Kidney (tissue), 10 donors: ENCODE measurements at regions not wholly inside any gene's neighbourhood (a gene's known extent, or its start where the extent isn't known, plus 50 kb on each side); places are given as distances from the start of the nearest gene placed in this dataset.
A peak's percentile ranks its signal among the peaks of the same experiment; 100 is the strongest.
"Not testable (repeated sequence)": the region's sequence is repeated elsewhere in the genome, so short reads cannot be mapped to it uniquely, and the experiment has no call there.

Experiments used
- DNase-seq, 5 donors: peaks; one replicate each; pipeline ENCODE4 v3.0.0-alpha.2; 2013 to 2020
- FAIRE-seq: peaks from 2 replicates; lab custom pipeline; 2012; peaks lifted over from hg19 to GRCh38; lab: Jason Lieb, UNC
- H3K27ac ChIP-seq, 2 donors: one replicate each; pipeline ENCODE4 v1.7.0; 2013; ENCODE audit warnings: low read depth in 2 of 2, low read length in 2 of 2, inconsistent platforms in 1 of 2
- H3K27me3 ChIP-seq: one replicate; pipeline ENCODE4 v1.7.1; 2013; ENCODE audit warnings: low read length, inconsistent platforms; ENCODE audit not compliant: control insufficient read depth, insufficient read depth
- H3K36me3 ChIP-seq, 3 donors: one replicate each; pipeline versions ENCODE4 v1.7.0 to v1.7.1; 2013; ENCODE audit warnings: low read length in 3 of 3, control low read depth in 1 of 3, inconsistent platforms in 1 of 3; ENCODE audit not compliant: insufficient read depth in 3 of 3, control insufficient read depth in 2 of 3
- H3K4me1 ChIP-seq, 3 donors: one replicate each; pipeline versions ENCODE4 v1.7.0 to v1.7.1; 2013; ENCODE audit warnings: low read length in 3 of 3, inconsistent platforms in 1 of 3, low read depth in 1 of 3; ENCODE audit not compliant: control insufficient read depth in 2 of 3, insufficient read depth in 2 of 3
- H3K4me3 ChIP-seq, 3 donors: one replicate each; pipeline versions ENCODE4 v1.7.0 to v1.8.1; 2013; ENCODE audit warnings: low read length in 3 of 3, control low read depth in 1 of 3, inconsistent platforms in 1 of 3
- H3K9ac ChIP-seq, 3 donors: one replicate each; pipeline versions ENCODE4 v1.7.0 to v1.7.1; 2013; ENCODE audit warnings: low read length in 3 of 3, control low read depth in 1 of 3, inconsistent platforms in 1 of 3
- H3K9me3 ChIP-seq, 3 donors: one replicate each; pipeline versions ENCODE4 v1.7.0 to v1.7.1; 2013; ENCODE audit warnings: low read length in 3 of 3, control low read depth in 1 of 3, inconsistent platforms in 1 of 3; ENCODE audit not compliant: control insufficient read depth in 2 of 3, insufficient read depth in 1 of 3
- intact Hi-C: fragments of 100-400 bp; cut with DNase I; formaldehyde crosslinking; loops from one replicate; pipeline ENCODE4 v1.11.1; 2022
- donor health status: control.
- donor health status: control.
- donor health status: DM: yes; HTN: yes; CAD: no.
- donor health status: Normal renal cell carcinoma (clear cell type).

DNA sequence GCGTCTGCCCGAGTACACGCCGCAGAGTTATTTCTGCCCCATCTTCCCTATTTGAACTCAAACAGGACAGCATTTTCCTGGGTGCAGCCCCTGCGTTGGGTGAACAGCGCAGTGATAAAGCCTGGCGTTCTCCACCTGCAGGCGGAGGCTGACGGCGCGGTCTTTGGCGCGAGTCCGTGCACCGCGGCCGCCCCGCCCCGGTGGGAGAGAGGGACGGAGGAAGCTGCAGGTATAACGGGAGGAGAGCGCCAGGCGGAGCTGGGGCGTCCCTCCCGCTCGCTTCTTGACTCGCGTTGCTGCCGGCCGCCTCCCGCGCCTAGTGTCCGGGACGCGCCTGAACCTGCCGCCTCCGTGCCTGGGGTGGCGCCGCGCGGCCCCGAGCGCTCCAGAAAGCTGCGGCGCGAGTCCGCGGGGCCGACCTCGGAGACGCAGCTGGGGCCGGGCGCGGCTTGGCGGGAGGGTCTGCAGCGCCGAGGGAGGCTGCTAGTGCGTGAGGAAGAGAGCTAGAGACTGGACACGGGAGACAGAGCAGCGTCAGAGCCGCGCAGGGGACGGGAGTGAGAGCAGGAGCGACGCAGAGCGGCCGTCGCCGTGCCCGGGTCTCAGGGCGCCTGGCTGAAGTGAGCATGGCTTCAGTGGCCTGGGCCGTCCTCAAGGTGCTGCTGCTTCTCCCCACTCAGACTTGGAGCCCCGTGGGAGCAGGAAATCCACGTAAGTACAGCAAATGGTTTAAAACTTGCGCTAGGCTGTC lies 140.7 kb downstream of the SPATA31A7 start:
- H3K36me3 ChIP-seq, H3K4me3 ChIP-seq, intact Hi-C loops: not testable (repeated sequence)

DNA sequence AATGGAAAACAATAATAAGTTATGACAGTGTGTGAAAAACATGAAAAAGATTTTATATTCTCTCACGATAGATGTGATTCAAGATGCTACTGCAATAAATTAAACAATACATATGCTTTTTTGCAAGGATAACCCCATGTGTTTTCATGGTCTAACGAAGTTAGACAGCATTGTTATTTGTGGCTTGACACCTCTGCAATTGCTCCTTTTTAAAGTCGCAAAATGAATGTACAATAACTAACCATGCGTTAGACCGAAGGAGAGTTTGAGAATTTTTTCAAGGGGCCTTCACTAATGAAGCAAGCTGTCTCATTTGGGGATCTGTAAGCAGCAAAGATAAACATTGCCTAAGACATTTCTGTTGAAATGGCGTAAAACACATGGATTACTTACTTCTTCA lies 167.1 kb downstream of the SPATA31A7 start:
- H3K9ac ChIP-seq, H3K4me1 ChIP-seq, H3K36me3 ChIP-seq, intact Hi-C loops, H3K27me3 ChIP-seq, H3K4me3 ChIP-seq, H3K9me3 ChIP-seq, FAIRE-seq, H3K27ac ChIP-seq, DNase-seq: not testable (repeated sequence)

More for the DNA sequence above, 140.7 kb downstream of the SPATA31A7 start:
- peak in 1 of 5 donors; percentile 27 for DNase-seq
- H3K27ac ChIP-seq, H3K27me3 ChIP-seq, H3K9me3 ChIP-seq, H3K4me1 ChIP-seq, FAIRE-seq, H3K9ac ChIP-seq: not testable (repeated sequence)

DNA sequence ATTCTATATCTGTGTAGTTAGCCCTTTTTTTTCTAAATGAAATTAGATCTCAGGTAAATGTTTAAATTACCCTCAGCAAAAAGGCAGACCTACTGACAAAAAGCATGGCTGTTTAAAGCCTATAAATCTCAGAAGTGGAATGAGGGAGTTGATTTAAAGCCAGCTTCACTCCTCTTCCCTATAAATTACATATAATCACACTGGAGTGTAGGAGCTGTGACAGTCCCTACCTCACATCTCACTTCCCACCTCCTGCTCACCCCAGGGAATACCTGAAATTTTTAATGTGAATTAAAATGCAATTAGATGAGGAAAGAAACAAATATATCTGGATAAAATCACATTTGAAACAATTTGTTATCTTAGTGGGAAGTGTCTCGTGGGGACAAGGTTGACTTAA lies 184.6 kb downstream of the SPATA31A7 start:
- H3K9ac ChIP-seq, H3K27ac ChIP-seq, H3K27me3 ChIP-seq, intact Hi-C loops, FAIRE-seq, H3K4me1 ChIP-seq, H3K4me3 ChIP-seq, H3K9me3 ChIP-seq, H3K36me3 ChIP-seq, DNase-seq: not testable (repeated sequence)

DNA sequence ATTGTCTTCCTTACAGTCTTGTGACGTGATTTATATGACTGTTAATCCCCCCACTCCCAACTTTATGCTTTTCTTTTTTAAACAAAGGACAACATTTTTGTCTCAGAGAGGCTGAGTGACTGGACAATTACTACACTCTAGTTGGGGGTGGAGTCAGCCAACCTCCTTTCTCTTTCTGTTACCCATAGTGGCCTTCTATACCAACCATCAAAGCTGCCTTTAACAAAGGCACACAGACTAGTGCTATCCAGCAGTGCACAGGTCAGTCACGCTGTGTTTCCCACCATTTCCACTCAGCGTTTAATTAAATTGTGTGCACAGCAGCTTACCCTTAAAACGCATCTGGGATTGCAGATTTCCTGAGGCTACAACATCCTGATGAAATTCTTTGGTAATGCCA lies 186.3 kb downstream of the SPATA31A7 start:
- H3K4me1 ChIP-seq, H3K4me3 ChIP-seq, H3K36me3 ChIP-seq, DNase-seq, FAIRE-seq, intact Hi-C loops, H3K9me3 ChIP-seq, H3K27ac ChIP-seq, H3K9ac ChIP-seq, H3K27me3 ChIP-seq: not testable (repeated sequence)

DNA sequence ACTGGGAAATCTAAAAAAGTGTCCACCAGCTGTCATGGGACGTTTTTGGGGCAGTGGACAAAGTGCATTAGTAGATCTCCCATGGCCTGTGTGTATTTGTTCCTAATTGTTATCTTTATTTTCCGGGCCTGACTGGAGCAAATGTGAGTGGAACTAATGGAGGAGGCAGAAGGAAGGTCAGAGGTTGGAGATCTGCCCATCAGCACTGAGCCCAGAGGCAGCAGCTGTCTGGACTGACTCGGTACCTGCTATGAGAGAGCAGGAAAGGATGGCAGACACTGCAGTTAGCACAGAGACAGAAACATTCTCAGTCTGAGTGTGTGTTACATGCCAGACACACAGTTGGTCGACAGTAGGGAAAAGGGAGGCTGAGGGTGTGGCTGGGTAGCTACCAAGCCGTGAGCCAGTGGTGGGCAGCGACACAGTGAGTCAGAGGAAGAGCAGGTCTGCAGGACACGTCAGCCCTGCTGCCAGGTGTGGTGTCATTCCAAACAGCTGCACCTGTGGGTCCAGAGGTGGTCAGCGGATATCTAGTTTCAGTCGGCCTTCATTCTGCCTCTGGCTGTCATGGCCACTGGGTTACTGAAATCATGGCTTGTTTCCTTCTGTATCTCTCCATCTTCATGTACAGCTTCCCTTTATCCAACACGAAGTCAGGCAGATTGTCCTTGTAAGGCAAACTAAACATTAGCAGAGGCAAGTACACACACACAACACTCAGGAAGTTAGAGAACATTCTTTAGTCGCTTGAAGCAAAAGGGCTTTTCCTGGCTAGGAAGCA lies 196.4 kb downstream of the SPATA31A7 start:
- H3K4me1 ChIP-seq, H3K27me3 ChIP-seq, H3K9ac ChIP-seq, DNase-seq, H3K4me3 ChIP-seq, H3K9me3 ChIP-seq, intact Hi-C loops, FAIRE-seq, H3K36me3 ChIP-seq, H3K27ac ChIP-seq: not testable (repeated sequence)

DNA sequence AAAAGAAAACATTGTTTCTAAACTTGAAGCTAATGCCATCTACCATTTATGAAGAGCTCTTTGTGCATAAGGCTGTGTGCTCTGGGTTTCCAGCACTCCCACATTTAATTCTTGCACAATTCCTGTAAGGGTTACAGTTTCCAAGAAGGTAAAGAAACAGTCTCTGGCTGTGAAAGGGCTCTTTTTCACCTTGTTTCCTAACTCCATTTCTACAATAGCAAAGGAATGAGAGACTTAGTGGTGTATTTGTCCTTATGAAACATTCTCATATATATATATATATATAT lies 196.9 kb downstream of the SPATA31A7 start:
- H3K27me3 ChIP-seq, intact Hi-C loops, FAIRE-seq, H3K36me3 ChIP-seq, H3K4me1 ChIP-seq, H3K4me3 ChIP-seq, DNase-seq, H3K9me3 ChIP-seq, H3K9ac ChIP-seq, H3K27ac ChIP-seq: not testable (repeated sequence)

DNA sequence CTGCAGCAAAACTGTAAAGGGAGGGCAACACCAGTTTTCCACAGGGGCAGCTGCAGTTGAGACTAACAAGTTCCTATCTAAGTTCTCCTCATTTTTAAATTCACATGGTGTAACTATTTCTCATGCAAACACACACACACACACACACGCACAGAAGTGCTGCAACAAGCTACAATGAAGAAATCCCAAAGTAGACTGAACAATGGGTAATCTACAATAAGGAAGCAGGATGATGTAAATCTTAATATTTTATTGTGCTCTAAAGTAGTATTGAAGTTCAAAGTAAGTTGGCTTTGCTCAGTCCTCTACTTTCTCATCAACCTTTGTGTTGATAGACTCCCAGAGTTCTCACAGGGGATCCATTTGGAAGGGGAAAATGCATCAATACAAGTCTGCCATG lies 212.9 kb downstream of the SPATA31A7 start:
- H3K4me1 ChIP-seq, FAIRE-seq, H3K27me3 ChIP-seq, H3K4me3 ChIP-seq, H3K27ac ChIP-seq, DNase-seq, H3K9ac ChIP-seq, intact Hi-C loops, H3K36me3 ChIP-seq, H3K9me3 ChIP-seq: not testable (repeated sequence)

DNA sequence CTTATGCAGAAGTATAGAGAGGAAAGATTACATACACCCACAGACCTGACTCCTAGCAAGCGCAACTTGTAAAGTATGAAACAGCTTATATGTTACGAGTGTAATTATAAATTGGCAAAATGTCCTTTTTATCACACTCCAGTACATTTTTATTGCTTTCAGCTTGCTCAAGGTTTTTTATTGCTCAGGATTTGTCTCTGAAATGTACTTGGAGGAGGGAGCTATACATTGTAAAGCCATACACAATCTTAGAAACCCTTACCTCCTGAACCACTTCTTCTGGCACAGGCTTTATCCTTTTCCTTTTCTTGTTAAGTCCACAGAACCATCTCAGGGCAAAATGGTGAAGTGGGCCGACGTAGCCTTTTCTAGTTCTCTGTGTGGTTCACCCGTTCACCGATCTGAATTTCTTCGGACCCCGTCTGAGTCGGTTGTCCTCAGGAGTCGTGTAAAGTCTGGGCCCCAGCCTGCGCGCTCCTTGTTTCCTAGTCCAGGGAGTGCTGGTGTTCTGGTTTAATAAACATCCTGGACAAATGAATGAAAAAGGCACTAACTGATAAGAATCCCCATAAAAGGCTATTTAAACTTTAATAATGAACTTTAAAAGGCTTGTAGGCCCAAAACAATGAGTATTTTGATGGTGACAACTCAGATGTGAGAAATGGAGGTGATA lies 222.2 kb downstream of the SPATA31A7 start:
- H3K4me1 ChIP-seq, H3K4me3 ChIP-seq, H3K9me3 ChIP-seq, H3K27ac ChIP-seq, H3K27me3 ChIP-seq, intact Hi-C loops, H3K36me3 ChIP-seq, H3K9ac ChIP-seq, FAIRE-seq: not testable (repeated sequence)
- peak in 2 of 5 donors; percentile 2 to 14 for DNase-seq
